Activated T-cell treated with anti-CD3 and anti-CD28 coated beads, Interleukin-2, amount 50 U/mL, for 72 hours (primary cell): ENCODE measurements at regions not wholly inside any gene's neighbourhood (a gene's known extent, or its start where the extent isn't known, plus 50 kb on each side); places are given as distances from the start of the nearest gene placed in this dataset.

Experiments used
- ATAC-seq, 2 donors: fragments of 150-1000 bp; cut with Tn5 transposase; replicated peaks in 1 of 2; 2 replicates each; pipeline ENCODE4 v1.10.0; 2021; ENCODE audit warnings: moderate library complexity in 2 of 2, mild to moderate bottlenecking in 1 of 2
- DNase-seq, 2 donors: peaks; one replicate each; pipeline ENCODE4 v3.0.0; 2021 to 2022; ENCODE audit warnings: mixed read lengths in 1 of 2
- H3K27ac Mint-ChIP-seq: one replicate; pipeline ENCODE4 v1.8.0; 2022; ENCODE audit warnings: mild to moderate bottlenecking, moderate library complexity, mixed read lengths
- H3K27me3 Mint-ChIP-seq: one replicate; pipeline ENCODE4 v1.8.0; 2022; ENCODE audit warnings: low read depth, mixed read lengths
- H3K36me3 Mint-ChIP-seq, 2 donors: one replicate each; pipeline ENCODE4 v1.8.0; 2022; ENCODE audit warnings: mixed read lengths in 2 of 2, mild to moderate bottlenecking in 1 of 2; ENCODE audit not compliant: insufficient read depth in 2 of 2
- H3K4me1 Mint-ChIP-seq: one replicate; pipeline ENCODE4 v1.8.0; 2022; ENCODE audit warnings: low read depth, mixed read lengths
- H3K4me3 Mint-ChIP-seq, 2 donors: one replicate each; pipeline ENCODE4 v1.8.0; 2022; ENCODE audit warnings: mild to moderate bottlenecking in 2 of 2, mixed read lengths in 2 of 2, moderate library complexity in 2 of 2
- H3K9me3 Mint-ChIP-seq, 2 donors: one replicate each; pipeline ENCODE4 v1.8.0; 2022; ENCODE audit warnings: mixed read lengths in 2 of 2

- ATAC-seq: no peak
- Mint-ChIP-seq H3K27ac (no peak overlapping the region), H3K4me1 (no peaks in the 10 kb centered on the region), H3K9me3 (peaks cover 1% of the 10 kb centered on the region in 2 donors), H3K36me3 (peaks cover under 1 to 1% of the 10 kb centered on the region in 2 donors), H3K27me3 (no peaks in the 10 kb centered on the region), H3K4me3 (no peak overlapping the region)
- DNase-seq: no peak
These were observed 53.1 kb upstream of the STK39 start for GRCh38 chr2:168300460-168300859.

- no peak for ATAC-seq
- Mint-ChIP-seq H3K27me3 (no peaks in the 10 kb centered on the region), H3K4me1 (no peaks in the 10 kb centered on the region), H3K9me3 (peaks cover 14 to 18% of the 10 kb centered on the region in 2 donors), H3K36me3 (peaks cover 9 to 14% of the 10 kb centered on the region in 2 donors), H3K4me3 (no peak overlapping the region), H3K27ac (no peak overlapping the region)
- DNase-seq: no peak
These were observed 56.8 kb upstream of the STK39 start for GRCh38 chr2:168304024-168304681.

- H3K27ac Mint-ChIP-seq: no peak overlapping the region
- H3K27me3 Mint-ChIP-seq: no peaks in the 10 kb centered on the region
- ATAC-seq (no peak), DNase-seq (no peak)
- peaks cover 9 to 14% of the 10 kb centered on the region in 2 donors for H3K36me3 Mint-ChIP-seq
- no peak overlapping the region for H3K4me3 Mint-ChIP-seq
- H3K4me1 Mint-ChIP-seq: no peaks in the 10 kb centered on the region
- H3K9me3 Mint-ChIP-seq: peaks cover 16 to 18% of the 10 kb centered on the region in 2 donors
These were observed 60.0 kb upstream of the STK39 start for GRCh38 chr2:168307379-168307778.

GRCh38 chr2:168310580-168310979 is 63.2 kb upstream of the STK39 start:
- Mint-ChIP-seq H3K9me3 (peaks cover 13 to 16% of the 10 kb centered on the region in 2 donors), H3K4me3 (no peak overlapping the region), H3K36me3 (peaks cover 8 to 12% of the 10 kb centered on the region in 2 donors), H3K27me3 (no peaks in the 10 kb centered on the region), H3K27ac (no peak overlapping the region), H3K4me1 (no peaks in the 10 kb centered on the region)
- DNase-seq (no peak), ATAC-seq (no peak)

- DNase-seq: no peak
- Mint-ChIP-seq H3K27ac (no peak overlapping the region), H3K27me3 (no peaks in the 10 kb centered on the region), H3K9me3 (peaks cover 9 to 11% of the 10 kb centered on the region in 2 donors), H3K4me3 (no peak overlapping the region), H3K36me3 (peaks cover 4 to 8% of the 10 kb centered on the region in 2 donors), H3K4me1 (no peaks in the 10 kb centered on the region)
- no peak for ATAC-seq
These were observed 64.0 kb upstream of the STK39 start for GRCh38 chr2:168311261-168311910.

GRCh38 chr2:168312036-168312822 is 64.8 kb upstream of the STK39 start:
- no peak overlapping the region for H3K4me3 Mint-ChIP-seq
- no peak for DNase-seq
- peaks cover 0 to 5% of the 10 kb centered on the region in 2 donors for H3K36me3 Mint-ChIP-seq
- H3K4me1 Mint-ChIP-seq: no peaks in the 10 kb centered on the region
- ATAC-seq: no peak
- no peak overlapping the region for H3K27ac Mint-ChIP-seq
- H3K27me3 Mint-ChIP-seq: no peaks in the 10 kb centered on the region
- peaks cover 5 to 8% of the 10 kb centered on the region in 2 donors for H3K9me3 Mint-ChIP-seq

GRCh38 chr2:168314236-168314635 is 66.8 kb upstream of the STK39 start:
- no peak for DNase-seq
- Mint-ChIP-seq H3K27me3 (no peaks in the 10 kb centered on the region), H3K27ac (no peak overlapping the region), H3K36me3 (no peaks in the 10 kb centered on the region), H3K4me1 (no peaks in the 10 kb centered on the region), H3K4me3 (no peak overlapping the region), H3K9me3 (peaks cover 0 to under 1% of the 10 kb centered on the region in 2 donors)
- no peak for ATAC-seq

- Mint-ChIP-seq H3K4me3 (no peak overlapping the region), H3K9me3 (no peaks in the 10 kb centered on the region), H3K4me1 (no peaks in the 10 kb centered on the region), H3K36me3 (no peaks in the 10 kb centered on the region), H3K27me3 (no peaks in the 10 kb centered on the region), H3K27ac (no peak overlapping the region)
- ATAC-seq: no peak
- no peak for DNase-seq
These were observed 68.1 kb upstream of the STK39 start for GRCh38 chr2:168315331-168316072.

GRCh38 chr2:168316073-168316440 is 68.7 kb upstream of the STK39 start:
- H3K4me3 Mint-ChIP-seq: no peak overlapping the region
- no peaks in the 10 kb centered on the region for H3K4me1 Mint-ChIP-seq
- DNase-seq: no peak
- no peaks in the 10 kb centered on the region for H3K36me3 Mint-ChIP-seq
- no peak overlapping the region for H3K27ac Mint-ChIP-seq
- no peak for ATAC-seq
- no peaks in the 10 kb centered on the region for H3K27me3 Mint-ChIP-seq
- H3K9me3 Mint-ChIP-seq: no peaks in the 10 kb centered on the region

GRCh38 chr2:168317282-168317681 is 69.9 kb upstream of the STK39 start:
- Mint-ChIP-seq H3K4me1 (no peaks in the 10 kb centered on the region), H3K36me3 (no peaks in the 10 kb centered on the region), H3K9me3 (no peaks in the 10 kb centered on the region), H3K27ac (no peak overlapping the region), H3K4me3 (no peak overlapping the region), H3K27me3 (no peaks in the 10 kb centered on the region)
- no peak for DNase-seq
- no peak for ATAC-seq

- Mint-ChIP-seq H3K36me3 (no peaks in the 10 kb centered on the region), H3K27me3 (no peaks in the 10 kb centered on the region), H3K4me3 (no peak overlapping the region), H3K4me1 (peaks cover 10% of the 10 kb centered on the region), H3K9me3 (no peaks in the 10 kb centered on the region), H3K27ac (no peak overlapping the region)
- ATAC-seq (no peak), DNase-seq (no peak)
These were observed 72.9 kb upstream of the STK39 start for GRCh38 chr2:168320267-168320666.

- H3K27ac Mint-ChIP-seq: no peak overlapping the region
- ATAC-seq: no peak
- no peaks in the 10 kb centered on the region for H3K27me3 Mint-ChIP-seq
- DNase-seq: no peak
- H3K4me1 Mint-ChIP-seq: peaks cover 11% of the 10 kb centered on the region
- no peak overlapping the region for H3K4me3 Mint-ChIP-seq
- H3K36me3 Mint-ChIP-seq: no peaks in the 10 kb centered on the region
- no peaks in the 10 kb centered on the region for H3K9me3 Mint-ChIP-seq
These were observed 75.1 kb upstream of the STK39 start for GRCh38 chr2:168322325-168323007.
